ENCODE measurements at regions not wholly inside any gene's neighbourhood (a gene's known extent, or its start where the extent isn't known, plus 50 kb on each side); places are given as distances from the start of the nearest gene placed in this dataset.

DNA sequence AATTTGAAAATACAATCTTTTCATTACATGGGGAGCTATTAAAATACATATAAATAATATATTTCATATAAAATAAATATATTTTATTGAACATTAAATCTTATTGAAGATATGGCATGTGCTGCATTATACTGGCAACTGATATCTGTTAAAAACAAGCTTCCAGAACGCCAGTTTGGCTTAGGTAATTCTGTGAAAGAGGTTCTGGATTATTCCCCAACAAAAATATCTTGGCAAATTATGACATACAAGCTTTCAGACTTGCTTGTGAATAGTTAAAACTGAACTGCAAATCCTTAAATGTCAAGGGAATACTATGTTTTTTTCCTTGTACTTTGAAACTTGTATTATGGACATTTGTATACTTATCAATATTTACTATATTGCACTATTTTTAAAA, 210.2 kb upstream of the LCORL start:
- no peak overlapping the region for H3K27ac ChIP-seq
- DNase-seq (ENCODE audit: low spot score in 2 of 2) = no peak
- TF ChIP-seq, protein P1, sequence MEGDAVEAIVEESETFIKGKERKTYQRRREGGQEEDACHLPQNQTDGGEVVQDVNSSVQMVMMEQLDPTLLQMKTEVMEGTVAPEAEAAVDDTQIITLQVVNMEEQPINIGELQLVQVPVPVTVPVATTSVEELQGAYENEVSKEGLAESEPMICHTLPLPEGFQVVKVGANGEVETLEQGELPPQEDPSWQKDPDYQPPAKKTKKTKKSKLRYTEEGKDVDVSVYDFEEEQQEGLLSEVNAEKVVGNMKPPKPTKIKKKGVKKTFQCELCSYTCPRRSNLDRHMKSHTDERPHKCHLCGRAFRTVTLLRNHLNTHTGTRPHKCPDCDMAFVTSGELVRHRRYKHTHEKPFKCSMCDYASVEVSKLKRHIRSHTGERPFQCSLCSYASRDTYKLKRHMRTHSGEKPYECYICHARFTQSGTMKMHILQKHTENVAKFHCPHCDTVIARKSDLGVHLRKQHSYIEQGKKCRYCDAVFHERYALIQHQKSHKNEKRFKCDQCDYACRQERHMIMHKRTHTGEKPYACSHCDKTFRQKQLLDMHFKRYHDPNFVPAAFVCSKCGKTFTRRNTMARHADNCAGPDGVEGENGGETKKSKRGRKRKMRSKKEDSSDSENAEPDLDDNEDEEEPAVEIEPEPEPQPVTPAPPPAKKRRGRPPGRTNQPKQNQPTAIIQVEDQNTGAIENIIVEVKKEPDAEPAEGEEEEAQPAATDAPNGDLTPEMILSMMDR (IDR thresholded peaks at IDR 0.05) = no peak

DNA sequence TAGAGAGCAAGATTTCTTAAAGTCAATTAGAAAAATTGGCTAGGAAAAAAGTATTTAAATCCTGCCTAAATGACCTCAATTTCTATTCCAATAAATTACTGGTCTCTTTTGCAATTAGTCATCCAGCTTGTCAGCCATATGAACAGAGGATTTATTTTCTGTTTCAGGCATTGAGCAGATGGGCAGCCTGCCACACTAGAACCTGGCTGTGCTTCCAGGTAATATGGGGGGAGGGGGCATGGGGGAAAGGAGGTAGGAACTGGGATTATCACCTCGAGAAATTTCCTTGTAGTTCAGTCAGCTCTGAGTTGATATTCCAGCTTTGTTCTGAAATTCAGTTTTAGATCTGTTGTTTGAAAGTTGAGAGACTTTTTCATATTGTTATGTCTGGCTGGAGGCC, 206.3 kb upstream of the LCORL start:
- Histone ChIP-seq H3K9me3 (no peaks in the 10 kb centered on the region), H3K36me3 (no peaks in the 10 kb centered on the region), H3K27me3 (no peaks in the 10 kb centered on the region), H3K27ac (no peak overlapping the region), H3K4me3 (no peak overlapping the region), H3K4me1 (no peaks in the 10 kb centered on the region)
- intact Hi-C loops (cut with DNase I) = no loop called here
- TF ChIP-seq, protein P1 (IDR thresholded peaks at IDR 0.05) = no peak
- DNase-seq (ENCODE audit: low spot score in 2 of 2) = no peak

More for the DNA sequence above, 210.2 kb upstream of the LCORL start:
- Histone ChIP-seq H3K36me3 (no peaks in the 10 kb centered on the region), H3K4me1 (no peaks in the 10 kb centered on the region), H3K4me3 (no peak overlapping the region), H3K9me3 (no peaks in the 10 kb centered on the region), H3K27me3 (no peaks in the 10 kb centered on the region)
- intact Hi-C loops (cut with DNase I) = no loop called here

DNA sequence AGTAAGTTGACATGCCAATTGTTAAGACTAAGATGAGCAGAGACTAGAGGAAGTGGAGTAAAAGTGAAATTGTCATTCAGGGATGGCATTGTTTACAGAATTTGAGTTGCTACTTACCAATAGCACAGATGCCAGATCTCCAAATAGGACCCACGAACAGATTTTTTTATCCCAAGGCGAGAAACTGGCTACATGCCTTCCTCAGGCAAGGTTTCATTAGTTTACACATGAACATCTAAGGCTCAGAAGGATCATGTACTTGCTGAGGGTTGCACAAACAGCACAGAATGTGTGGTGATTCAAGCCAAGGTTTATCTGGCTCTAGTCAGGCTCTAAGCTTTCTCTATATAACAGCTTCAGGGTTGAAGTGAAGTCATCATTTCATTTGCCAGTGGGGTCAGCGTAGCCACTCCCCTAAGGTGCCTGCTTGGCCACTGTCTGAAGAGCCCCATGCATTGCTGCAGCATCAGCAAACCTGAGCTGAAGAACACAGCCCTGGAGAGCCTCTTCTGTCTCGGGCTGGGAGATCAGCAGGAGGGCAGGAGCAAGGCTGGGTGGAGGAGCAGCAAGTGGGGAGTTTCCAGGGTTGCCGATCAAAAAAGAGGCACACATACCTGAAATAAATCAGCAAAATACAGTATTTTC, 193.0 kb upstream of the LCORL start:
- H3K36me3 ChIP-seq = no peaks in the 10 kb centered on the region
- no peaks in the 10 kb centered on the region for H3K4me1 ChIP-seq
- H3K4me3 ChIP-seq = no peak overlapping the region
- H3K9me3 ChIP-seq = no peaks in the 10 kb centered on the region
- intact Hi-C loops (cut with DNase I) = no loop called here
- TF ChIP-seq, protein P1 (IDR thresholded peaks at IDR 0.05) = no peak
- H3K27me3 ChIP-seq = no peaks in the 10 kb centered on the region
- H3K27ac ChIP-seq = no peak overlapping the region
- DNase-seq (ENCODE audit: low spot score in 2 of 2) = no peak

DNA sequence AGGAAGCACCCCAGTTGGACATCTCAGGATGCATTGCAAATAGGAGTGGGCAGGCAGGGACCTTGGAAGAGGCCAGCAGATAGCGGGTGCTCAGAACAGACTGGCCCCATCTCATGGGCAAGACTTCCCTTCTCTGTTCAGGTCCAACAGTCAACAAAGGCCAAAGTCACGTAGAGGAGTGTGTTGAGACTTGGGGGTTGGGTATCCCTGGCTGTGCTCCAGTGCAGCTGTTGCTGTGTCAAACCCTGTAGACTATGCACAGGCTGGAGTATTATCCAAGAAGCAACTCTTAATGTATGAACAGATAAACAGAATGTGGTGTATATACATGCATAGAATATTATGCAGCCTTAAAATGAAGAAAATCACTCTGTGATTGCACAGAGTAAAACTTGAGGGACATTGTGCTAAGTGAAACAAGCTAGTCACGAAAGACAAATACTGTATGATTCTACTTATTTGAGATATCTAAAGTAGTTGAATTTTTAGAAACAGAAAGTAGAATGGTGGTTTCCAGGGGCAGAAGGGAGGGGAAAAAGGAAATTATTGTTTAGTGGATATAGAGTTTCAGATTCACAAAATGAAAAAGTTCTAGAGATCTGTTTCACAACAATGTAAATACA, 192.1 kb upstream of the LCORL start:
- Histone ChIP-seq H3K9me3 (no peaks in the 10 kb centered on the region), H3K27me3 (no peaks in the 10 kb centered on the region), H3K36me3 (no peaks in the 10 kb centered on the region), H3K4me1 (no peaks in the 10 kb centered on the region), H3K4me3 (no peak overlapping the region), H3K27ac (no peak overlapping the region)
- TF ChIP-seq, protein P1 (IDR thresholded peaks at IDR 0.05) = no peak
- no peak for DNase-seq (ENCODE audit: low spot score in 2 of 2)
- intact Hi-C loops (cut with DNase I) = no loop called here

DNA sequence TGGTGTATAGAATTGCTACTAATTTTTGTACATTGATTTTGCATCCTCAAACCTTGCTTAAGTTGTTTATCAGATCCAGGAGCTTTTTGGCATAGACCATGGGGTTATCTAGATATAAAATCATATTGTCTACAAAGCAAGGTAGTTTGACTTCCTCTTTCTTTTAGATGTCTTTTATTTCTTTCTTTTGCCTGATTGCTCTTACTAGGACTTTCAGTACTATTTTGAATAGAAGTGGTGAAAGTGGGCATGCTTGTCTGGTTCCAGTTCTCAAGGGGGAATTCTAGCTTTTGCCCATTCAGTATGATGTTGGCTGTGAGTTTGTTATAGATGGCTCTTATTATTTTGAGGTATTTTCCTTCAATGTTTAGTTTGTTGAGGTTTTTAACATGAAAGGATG, 187.9 kb upstream of the LCORL start:
- intact Hi-C loops (cut with DNase I) = no loop called here
- Histone ChIP-seq H3K27ac (no peak overlapping the region), H3K4me3 (no peak overlapping the region), H3K36me3 (no peaks in the 10 kb centered on the region), H3K9me3 (no peaks in the 10 kb centered on the region), H3K4me1 (no peaks in the 10 kb centered on the region), H3K27me3 (no peaks in the 10 kb centered on the region)
- TF ChIP-seq, protein P1 (IDR thresholded peaks at IDR 0.05) = no peak
- DNase-seq (ENCODE audit: low spot score in 2 of 2) = no peak

All from ascending aorta (tissue), 2 donors.